ENCODE measurements at regions not wholly inside any gene's neighbourhood (a gene's known extent, or its start where the extent isn't known, plus 50 kb on each side); places are given as distances from the start of the nearest gene placed in this dataset.

DNA sequence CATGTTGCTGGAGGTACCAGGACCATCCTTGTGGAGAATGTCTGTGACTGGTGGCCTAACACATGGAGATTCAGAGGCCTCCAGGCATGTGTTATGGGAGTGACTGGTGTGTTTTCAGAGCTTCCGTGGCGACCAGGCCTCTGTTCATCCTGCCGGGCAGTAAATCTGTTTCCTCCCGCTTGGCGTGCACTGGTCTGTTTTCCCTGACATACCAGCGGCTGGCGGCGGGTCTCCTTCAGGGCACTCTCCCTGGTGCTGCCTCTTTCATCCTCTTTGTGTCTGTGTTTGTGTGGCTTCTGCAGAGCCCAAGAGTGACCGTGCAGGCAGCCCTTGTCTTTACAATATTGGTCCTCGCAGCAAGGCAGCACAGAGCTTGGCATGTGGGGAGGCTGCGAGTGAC, 385.1 kb upstream of the MKI67 start:
- Mint-ChIP-seq H3K4me3 (no peak overlapping the region), H3K27ac (no peak overlapping the region), H3K27me3 (peaks cover 0 to 4% (median 1%) of the 10 kb centered on the region in 5 donors), H3K36me3 (no peaks in the 10 kb centered on the region), H3K4me1 (no peaks in the 10 kb centered on the region), H3K9me3 (peaks cover 0 to 23% (median 5%) of the 10 kb centered on the region in 9 donors)
- ATAC-seq: no peak
- POLR2A ChIA-PET: no interaction called here
- DNase-seq: no peak

DNA sequence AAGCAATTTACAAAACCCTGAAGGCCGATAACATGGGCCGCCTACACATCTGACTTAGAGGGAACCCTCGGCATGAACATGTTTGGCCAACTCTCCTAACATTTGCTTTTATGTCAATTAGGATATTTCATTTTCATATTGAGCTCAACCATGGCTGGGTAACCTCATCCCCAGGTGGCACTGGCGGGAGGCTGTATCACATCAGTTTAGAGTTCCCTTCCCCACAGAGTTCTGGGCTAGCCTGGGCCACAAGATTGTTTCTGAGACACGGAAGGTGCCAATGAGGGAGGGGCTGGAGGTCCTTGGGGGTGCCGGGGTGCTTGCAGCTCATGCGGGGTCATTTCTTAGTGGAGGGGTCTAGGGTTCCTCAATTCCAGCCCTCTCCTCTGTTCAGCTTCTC, 386.5 kb upstream of the MKI67 start:
- Mint-ChIP-seq H3K4me1 (no peaks in the 10 kb centered on the region), H3K9me3 (peaks cover 0 to 13% (median 2%) of the 10 kb centered on the region in 9 donors), H3K27me3 (peaks cover 0 to 3% (median 1%) of the 10 kb centered on the region in 5 donors), H3K27ac (no peak overlapping the region), H3K4me3 (no peak overlapping the region), H3K36me3 (no peaks in the 10 kb centered on the region)
- DNase-seq (no peak), ATAC-seq (no peak)
- POLR2A ChIA-PET: no interaction called here

DNA sequence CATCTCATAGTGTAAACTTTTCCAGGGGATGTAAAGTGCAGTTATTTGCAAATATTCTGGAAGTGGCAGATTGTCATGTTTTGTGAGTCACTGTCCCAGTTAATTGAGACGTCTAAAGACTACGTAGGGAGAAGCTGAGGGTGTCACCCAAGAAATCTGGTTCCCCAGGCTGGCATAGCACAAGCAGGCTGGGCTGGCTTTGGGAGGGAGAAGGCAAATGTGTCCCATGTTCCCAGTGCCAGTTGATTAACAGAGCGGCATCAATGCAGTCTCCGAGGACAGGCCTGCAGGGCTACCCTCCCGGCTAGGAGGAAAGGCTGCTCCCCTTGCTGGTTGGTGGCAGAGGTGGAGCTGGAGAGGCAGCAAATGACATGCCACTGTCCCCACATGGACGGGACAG, 388.3 kb upstream of the MKI67 start:
- POLR2A ChIA-PET: no interaction called here
- no peak overlapping the region for H3K4me3 Mint-ChIP-seq

DNA sequence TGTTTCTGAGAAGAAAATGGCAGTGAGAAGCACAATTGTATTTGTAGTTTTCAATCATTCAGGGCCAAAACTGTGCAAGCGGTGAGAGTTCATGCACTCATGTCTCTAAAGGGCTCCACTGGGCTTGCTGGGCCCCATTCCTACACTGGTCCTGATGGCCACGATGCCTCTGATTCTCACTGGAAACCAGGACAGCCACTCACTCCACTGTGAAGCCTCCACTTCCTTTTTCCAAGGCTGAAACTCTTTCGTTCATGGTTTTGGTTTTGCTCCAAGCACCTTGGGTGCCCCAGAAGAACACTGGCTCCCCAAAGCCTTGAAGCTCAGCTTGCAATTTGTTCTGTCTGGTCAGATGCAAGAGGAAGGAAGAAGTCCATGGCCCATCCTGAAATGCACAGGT, 390.0 kb upstream of the MKI67 start:
- H3K27me3 Mint-ChIP-seq: peaks cover 0 to 13% (median 0%) of the 10 kb centered on the region in 5 donors
- POLR2A ChIA-PET: no interaction called here
- H3K27ac Mint-ChIP-seq: no peak overlapping the region
- H3K4me3 Mint-ChIP-seq: no peak overlapping the region
- H3K36me3 Mint-ChIP-seq: no peaks in the 10 kb centered on the region
- H3K9me3 Mint-ChIP-seq: no peaks in the 10 kb centered on the region
- DNase-seq: no peak
- peaks cover 0 to 4% (median 0%) of the 10 kb centered on the region in 4 donors for H3K4me1 Mint-ChIP-seq
- no peak for ATAC-seq

More for the DNA sequence above, 388.3 kb upstream of the MKI67 start:
- H3K9me3 Mint-ChIP-seq: peaks cover 0 to 2% (median 0%) of the 10 kb centered on the region in 9 donors
- H3K27me3 Mint-ChIP-seq: peaks cover 0 to 3% (median 0%) of the 10 kb centered on the region in 5 donors
- no peak overlapping the region for H3K27ac Mint-ChIP-seq
- no peaks in the 10 kb centered on the region for H3K4me1 Mint-ChIP-seq
- DNase-seq (no peak), ATAC-seq (no peak)
- no peaks in the 10 kb centered on the region for H3K36me3 Mint-ChIP-seq

DNA sequence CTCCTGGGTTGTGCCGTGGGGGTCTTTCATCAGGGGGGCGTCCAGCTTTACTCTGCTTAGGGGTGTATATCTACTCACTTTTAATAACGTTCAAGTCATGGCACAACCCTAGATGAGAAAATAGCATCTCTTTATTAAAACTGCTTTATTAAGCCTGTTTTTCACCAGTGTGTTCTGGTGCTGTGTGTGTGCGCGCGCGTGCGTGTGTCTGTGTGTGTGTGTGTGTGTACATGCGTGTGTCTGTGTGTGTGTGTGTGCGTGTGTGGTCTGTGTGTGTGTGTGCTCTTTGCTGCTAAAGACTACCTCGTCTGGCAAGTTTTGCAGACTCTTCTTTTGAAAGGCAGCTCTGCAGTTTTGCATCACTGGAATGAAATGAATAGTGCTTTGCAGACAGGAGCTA, 390.9 kb upstream of the MKI67 start:
- no peak overlapping the region for H3K4me3 Mint-ChIP-seq
- POLR2A ChIA-PET: no interaction called here
- H3K36me3 Mint-ChIP-seq: no peaks in the 10 kb centered on the region
- H3K27ac Mint-ChIP-seq: no peak overlapping the region
- no peak for DNase-seq
- H3K4me1 Mint-ChIP-seq: peaks cover 0 to 4% (median 0%) of the 10 kb centered on the region in 4 donors
- no peak for ATAC-seq
- no peaks in the 10 kb centered on the region for H3K9me3 Mint-ChIP-seq
- H3K27me3 Mint-ChIP-seq: peaks cover 0 to 13% (median 3%) of the 10 kb centered on the region in 5 donors

DNA sequence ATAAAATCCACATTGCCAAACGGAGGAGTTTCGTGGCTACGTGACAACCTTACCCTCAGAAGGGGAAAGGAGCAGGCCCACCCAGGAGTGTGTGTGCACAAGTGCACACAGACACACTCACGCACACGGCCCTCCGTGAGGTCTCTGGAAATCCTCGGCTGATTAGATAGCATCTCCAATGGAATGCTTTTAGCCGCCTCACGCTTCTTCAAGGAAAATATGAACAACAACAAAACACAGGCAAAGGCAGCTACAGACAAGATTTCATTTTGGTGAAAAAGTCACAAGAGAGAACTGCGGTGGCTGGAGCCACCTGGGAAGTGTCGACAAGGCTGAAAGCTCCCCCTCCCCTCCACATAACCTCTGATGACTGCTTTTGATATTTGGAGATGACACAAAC, 391.8 kb upstream of the MKI67 start:
- Mint-ChIP-seq H3K27ac (no peak overlapping the region), H3K9me3 (no peaks in the 10 kb centered on the region), H3K36me3 (no peaks in the 10 kb centered on the region), H3K27me3 (peaks cover 0 to 13% (median 3%) of the 10 kb centered on the region in 5 donors), H3K4me1 (peaks cover 0 to 4% (median 0%) of the 10 kb centered on the region in 4 donors), H3K4me3 (no peak overlapping the region)
- POLR2A ChIA-PET: no interaction called here
- DNase-seq (no peak), ATAC-seq (no peak)

DNA sequence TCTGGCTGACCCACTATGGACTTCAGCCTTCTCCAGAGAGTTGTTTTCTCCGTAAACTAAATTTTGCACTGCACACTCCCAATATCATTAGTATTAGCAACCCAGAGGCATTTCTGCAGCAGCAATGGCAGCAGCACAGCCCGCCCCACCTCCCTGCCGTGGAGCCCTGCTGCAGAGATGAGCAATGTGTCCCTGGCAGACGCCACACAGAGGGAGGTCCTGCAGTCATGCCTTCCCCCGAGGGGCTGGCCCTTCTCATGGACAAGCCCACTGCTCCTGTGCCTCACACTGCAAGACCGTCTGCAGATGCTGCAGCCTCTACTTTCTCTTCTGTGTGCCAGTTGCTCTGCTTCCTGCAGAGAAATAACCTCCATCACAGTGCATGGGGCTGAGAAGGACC, 393.4 kb upstream of the MKI67 start:
- Mint-ChIP-seq H3K4me3 (no peak overlapping the region), H3K27ac (no peak overlapping the region), H3K36me3 (no peaks in the 10 kb centered on the region), H3K9me3 (no peaks in the 10 kb centered on the region), H3K27me3 (peaks cover 0 to 14% (median 5%) of the 10 kb centered on the region in 5 donors), H3K4me1 (peaks cover 0 to 4% (median 0%) of the 10 kb centered on the region in 4 donors)
- DNase-seq (no peak), ATAC-seq (no peak)
- POLR2A ChIA-PET: no interaction called here

DNA sequence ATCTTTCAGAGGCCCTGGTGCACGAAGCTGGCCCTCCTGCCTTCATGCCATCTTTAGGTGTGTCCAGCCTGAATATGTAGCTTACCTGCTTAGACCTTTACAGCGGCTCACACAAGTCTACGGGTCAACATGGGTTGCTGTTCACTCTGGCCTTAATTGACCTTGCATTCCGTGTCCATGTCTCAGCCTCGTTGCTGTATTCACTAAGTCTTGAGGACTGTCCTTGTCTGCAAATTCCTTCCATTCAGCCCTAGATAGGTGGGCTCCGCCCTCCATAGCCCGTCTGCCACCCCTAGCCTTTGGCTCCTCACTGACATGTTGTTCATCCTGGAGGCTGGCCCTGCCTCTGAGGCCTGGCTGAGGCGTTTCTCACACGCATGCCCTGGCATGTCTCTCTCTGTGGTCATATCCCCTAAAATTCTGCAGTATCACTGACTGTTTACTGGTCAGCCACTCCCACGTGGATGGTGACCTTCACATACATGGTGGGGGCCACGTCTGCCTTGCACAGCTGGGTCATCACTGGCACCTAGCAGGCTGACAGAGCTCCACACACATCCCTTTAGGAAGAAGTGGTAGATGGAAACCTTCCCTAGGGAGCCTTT, 394.1 kb upstream of the MKI67 start:
- peaks cover 0 to 14% (median 5%) of the 10 kb centered on the region in 5 donors for H3K27me3 Mint-ChIP-seq
- POLR2A ChIA-PET: no interaction called here
- H3K36me3 Mint-ChIP-seq: no peaks in the 10 kb centered on the region
- DNase-seq (no peak), ATAC-seq (no peak)
- H3K4me1 Mint-ChIP-seq: peaks cover 0 to 4% (median 0%) of the 10 kb centered on the region in 4 donors
- H3K27ac Mint-ChIP-seq: no peak overlapping the region
- no peaks in the 10 kb centered on the region for H3K9me3 Mint-ChIP-seq
- no peak overlapping the region for H3K4me3 Mint-ChIP-seq

DNA sequence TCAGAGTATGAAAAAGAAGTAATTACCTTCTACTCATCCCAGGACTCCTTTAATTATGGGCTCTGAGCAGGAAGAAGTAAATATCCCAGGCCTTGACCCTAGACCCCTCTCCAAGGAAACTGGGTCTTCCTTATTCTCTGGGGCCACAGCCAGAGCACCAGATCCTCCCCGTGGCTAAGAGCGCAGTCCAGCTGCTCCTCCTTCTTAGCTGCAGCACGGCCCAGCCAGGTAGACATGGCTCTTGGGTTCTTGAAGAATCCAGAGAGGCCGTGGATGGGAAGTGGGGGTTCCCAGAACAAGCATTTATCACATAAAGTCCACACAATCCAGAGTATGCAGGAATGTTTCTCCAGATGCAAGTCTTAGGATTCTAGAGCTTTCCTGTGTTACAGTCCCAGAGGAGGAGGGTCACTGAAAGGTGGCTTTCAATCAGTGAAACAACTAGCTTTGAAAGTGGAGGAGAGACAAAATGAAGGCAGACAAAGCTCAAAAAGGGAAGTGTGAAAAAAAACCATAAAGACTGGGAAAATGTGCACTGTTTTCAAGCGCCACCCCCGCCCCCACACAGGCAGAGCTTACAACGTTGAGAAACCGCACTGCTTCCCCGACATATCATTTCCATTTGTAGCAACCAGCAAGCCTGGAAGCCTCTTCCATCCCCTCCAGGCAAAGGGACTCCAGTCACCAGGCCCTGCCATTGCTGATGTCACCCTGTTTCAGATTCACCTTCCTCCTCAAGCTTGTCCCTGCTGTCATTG, 396.5 kb upstream of the MKI67 start:
- DNase-seq (no peak), ATAC-seq (no peak)
- H3K4me1 Mint-ChIP-seq: peaks cover 0 to 4% (median 0%) of the 10 kb centered on the region in 4 donors
- H3K27me3 Mint-ChIP-seq: peaks cover 0 to 26% (median 5%) of the 10 kb centered on the region in 5 donors
- H3K4me3 Mint-ChIP-seq: no peak overlapping the region
- no peak overlapping the region for H3K27ac Mint-ChIP-seq
- no peaks in the 10 kb centered on the region for H3K9me3 Mint-ChIP-seq
- POLR2A ChIA-PET: no interaction called here
- H3K36me3 Mint-ChIP-seq: no peaks in the 10 kb centered on the region

DNA sequence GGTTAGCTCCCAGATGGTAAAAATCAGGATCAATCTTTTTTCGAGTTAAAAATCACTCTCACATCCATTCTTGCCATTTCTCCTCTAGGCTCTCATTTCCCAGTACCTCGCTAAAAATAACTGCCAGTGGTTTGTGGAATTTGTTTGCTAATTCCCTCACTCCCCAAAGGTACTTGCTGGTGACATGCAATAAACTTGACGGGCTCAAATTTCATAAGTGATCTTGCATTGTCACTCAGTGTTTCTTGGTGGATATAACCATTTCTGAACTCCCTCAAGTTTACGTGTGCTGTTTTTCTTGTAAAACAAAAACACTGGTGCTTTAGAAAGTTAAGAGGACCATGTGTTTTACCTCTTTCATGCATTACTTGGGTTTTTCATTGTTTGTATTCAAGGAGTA, 399.2 kb upstream of the MKI67 start:
- Mint-ChIP-seq H3K4me1 (peaks cover 0 to 2% (median 0%) of the 10 kb centered on the region in 4 donors), H3K9me3 (no peaks in the 10 kb centered on the region), H3K27me3 (peaks cover 0 to 36% (median 5%) of the 10 kb centered on the region in 5 donors), H3K27ac (no peak overlapping the region), H3K36me3 (no peaks in the 10 kb centered on the region), H3K4me3 (no peak overlapping the region)
- POLR2A ChIA-PET: no interaction called here
- no peak for DNase-seq
- ATAC-seq: no peak

DNA sequence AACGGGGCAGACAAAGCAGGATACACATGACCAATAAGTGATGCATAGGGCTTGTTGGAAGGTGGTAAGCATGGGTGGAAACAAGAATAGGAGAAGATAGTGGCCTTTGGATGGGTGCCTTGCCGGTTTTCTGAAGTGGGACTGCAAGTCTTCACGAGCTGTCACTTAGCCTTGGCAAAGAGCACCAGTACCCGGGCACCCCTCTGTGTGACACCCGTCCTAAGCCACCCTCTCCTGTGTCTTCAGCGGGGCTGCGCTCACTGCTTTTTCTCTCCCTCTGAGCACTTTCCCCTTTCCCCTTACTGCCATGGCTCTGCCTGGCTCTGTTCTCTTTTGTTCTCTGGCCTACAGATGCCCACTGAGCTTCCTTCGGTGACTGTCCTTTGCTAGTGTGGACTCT, 399.7 kb upstream of the MKI67 start:
- Mint-ChIP-seq H3K27ac (no peak overlapping the region), H3K9me3 (no peaks in the 10 kb centered on the region), H3K27me3 (peaks cover 0 to 36% (median 3%) of the 10 kb centered on the region in 5 donors), H3K4me3 (no peak overlapping the region), H3K36me3 (no peaks in the 10 kb centered on the region), H3K4me1 (no peaks in the 10 kb centered on the region)
- POLR2A ChIA-PET: no interaction called here
- DNase-seq (no peak), ATAC-seq (no peak)

DNA sequence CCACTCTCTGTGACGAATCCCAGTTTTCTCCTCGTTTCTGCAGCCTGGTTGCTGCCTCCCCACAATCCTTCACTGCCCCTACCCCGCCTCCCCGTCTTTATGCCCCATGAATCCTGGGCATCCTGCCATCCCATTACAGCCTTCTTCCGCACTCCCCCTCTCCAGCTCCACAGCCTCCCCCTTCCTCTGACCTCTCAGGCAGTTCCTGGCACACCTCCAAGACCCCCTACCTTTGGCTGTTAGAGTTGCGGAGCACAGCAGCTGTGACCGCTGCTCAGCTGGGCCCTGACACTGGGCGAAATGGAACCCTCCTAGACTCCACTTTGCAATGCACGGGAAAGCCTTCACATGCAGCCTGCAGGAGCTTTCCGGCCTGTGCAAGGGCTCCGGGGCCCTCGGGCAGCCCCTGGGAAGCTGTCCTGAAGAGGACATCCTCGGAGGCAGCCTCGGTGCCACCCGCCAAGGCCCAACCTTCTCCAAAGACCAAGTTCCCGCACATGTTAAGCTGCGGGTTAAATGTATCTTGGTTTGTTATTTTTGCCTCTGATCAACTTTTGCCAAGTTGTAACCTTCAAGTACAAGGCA, 400.7 kb upstream of the MKI67 start:
- no peaks in the 10 kb centered on the region for H3K9me3 Mint-ChIP-seq
- no peaks in the 10 kb centered on the region for H3K36me3 Mint-ChIP-seq
- ATAC-seq: no peak
- no peaks in the 10 kb centered on the region for H3K4me1 Mint-ChIP-seq
- no peak for DNase-seq
- no peak overlapping the region for H3K27ac Mint-ChIP-seq
- H3K27me3 Mint-ChIP-seq: peaks cover 0 to 35% (median 1%) of the 10 kb centered on the region in 5 donors
- no peak overlapping the region for H3K4me3 Mint-ChIP-seq
- POLR2A ChIA-PET: no interaction called here

DNA sequence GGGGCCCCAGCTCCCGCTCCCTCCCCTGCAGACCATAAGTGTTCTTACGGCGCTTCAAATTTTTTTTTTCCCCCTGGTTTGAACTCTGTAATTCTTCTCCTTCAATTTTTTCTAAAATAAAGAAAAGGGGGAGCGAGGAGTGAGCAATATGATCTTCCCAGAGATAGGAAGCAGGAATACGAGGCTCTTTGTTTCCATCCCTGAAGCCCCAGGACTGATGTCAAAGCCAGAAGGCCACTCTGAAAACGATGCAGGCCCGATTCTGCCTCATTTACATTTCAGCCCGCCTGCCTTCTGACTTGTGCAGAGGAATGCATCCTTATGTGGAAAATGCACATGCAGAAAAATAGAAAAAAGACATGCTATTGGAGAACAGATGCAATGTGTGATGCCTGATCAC, 401.5 kb upstream of the MKI67 start:
- ATAC-seq (no peak), DNase-seq (no peak)
- H3K4me1 Mint-ChIP-seq: no peaks in the 10 kb centered on the region
- H3K4me3 Mint-ChIP-seq: no peak overlapping the region
- H3K27ac Mint-ChIP-seq: no peak overlapping the region
- no peaks in the 10 kb centered on the region for H3K9me3 Mint-ChIP-seq
- POLR2A ChIA-PET: no interaction called here
- peaks cover 1 to 35% (median 4%) of the 10 kb centered on the region in 5 donors for H3K27me3 Mint-ChIP-seq
- no peaks in the 10 kb centered on the region for H3K36me3 Mint-ChIP-seq
